T-cell (primary cell): ENCODE measurements at regions not wholly inside any gene's neighbourhood (a gene's known extent, or its start where the extent isn't known, plus 50 kb on each side); places are given as distances from the start of the nearest gene placed in this dataset.

Experiments used
- ATAC-seq, 4 experiments: fragments of 200-7000 bp in 3 of 4; fragments of 150-1000 bp in 1 of 4; cut with Tn5 transposase; replicated peaks in 1 of 4; 1 replicate in 3 of 4; 2 replicates in 1 of 4; pipeline ENCODE4 v1.10.0; 2021; ENCODE audit warnings: moderate library complexity in 3 of 4, mild to moderate bottlenecking in 2 of 4, moderate number of reproducible peaks in 1 of 4
- CTCF ChIA-PET, 2 donors: fragments of 300-600 bp; sonication (Branson Sonifier 250); formaldehyde crosslinking; loops; one replicate each; lab custom pipeline; 2022; ENCODE audit warnings: antibody characterized with exemption in 2 of 2; lab: Charles Lee
- POLR2A ChIA-PET, 2 donors: fragments of 300-600 bp; sonication (Branson Sonifier 250); formaldehyde crosslinking; loops; one replicate each; lab custom pipeline; 2022; ENCODE audit warnings: antibody characterized with exemption in 2 of 2; lab: Charles Lee
- DNase-seq, 35 experiments: peaks; one replicate each; pipeline versions ENCODE4 v3.0.0 to v3.0.0-alpha.2; 2013 to 2023
- H3K27ac ChIP-seq: one replicate; pipeline ENCODE4 v1.5.1; 2013; ENCODE audit warnings: low read length
- H3K27me3 ChIP-seq, 2 experiments: replicated peaks in 1 of 2; 1 replicate in 1 of 2; 2 replicates in 1 of 2; pipeline versions ENCODE4 v1.6.1 to v1.7.0; 2013; ENCODE audit warnings: low read length in 1 of 2, mixed read lengths in 1 of 2; ENCODE audit not compliant: control insufficient read depth in 2 of 2, insufficient read depth in 2 of 2; ENCODE audit errors: extremely low read depth in 1 of 2
- H3K36me3 ChIP-seq, 2 donors: 1 replicate in 1 of 2; 2 replicates in 1 of 2; pipeline versions ENCODE4 v1.6.1 to v1.7.0; 2013; ENCODE audit warnings: low read length in 1 of 2; ENCODE audit not compliant: control insufficient read depth in 2 of 2, insufficient read depth in 1 of 2; ENCODE audit errors: extremely low read depth in 1 of 2
- H3K4me1 ChIP-seq, 2 experiments: 1 replicate in 1 of 2; 2 replicates in 1 of 2; pipeline versions ENCODE4 v1.6.1 to v1.7.0; 2013; ENCODE audit warnings: low read length in 2 of 2, mixed read lengths in 1 of 2; ENCODE audit not compliant: insufficient read depth in 2 of 2, control insufficient read depth in 1 of 2; ENCODE audit errors: extremely low read depth in 1 of 2
- H3K4me3 ChIP-seq, 2 donors: 1 replicate in 1 of 2; 2 replicates in 1 of 2; pipeline versions ENCODE4 v1.5.1 to v1.7.0; 2013; ENCODE audit warnings: mild to moderate bottlenecking in 2 of 2, low read length in 1 of 2, moderate library complexity in 1 of 2; ENCODE audit not compliant: control insufficient read depth in 1 of 2; ENCODE audit errors: extremely low read depth in 1 of 2
- H3K9me3 ChIP-seq: 2 replicates; pipeline ENCODE4 v1.7.0; 2013
- H3K27ac Mint-ChIP-seq, 2 donors: one replicate each; pipeline ENCODE4 v1.8.0; 2020 to 2021; ENCODE audit warnings: mild to moderate bottlenecking in 2 of 2, mixed read lengths in 2 of 2
- H3K27me3 Mint-ChIP-seq, 2 donors: one replicate each; pipeline ENCODE4 v1.8.0; 2021 to 2022; ENCODE audit warnings: mixed read lengths in 2 of 2
- H3K36me3 Mint-ChIP-seq: one replicate; pipeline ENCODE4 v1.8.0; 2021; ENCODE audit warnings: mixed read lengths
- H3K4me1 Mint-ChIP-seq, 3 donors: one replicate each; pipeline ENCODE4 v1.8.0; 2020 to 2022; ENCODE audit warnings: mixed read lengths in 3 of 3, mild to moderate bottlenecking in 1 of 3
- H3K4me3 Mint-ChIP-seq, 3 donors: one replicate each; pipeline ENCODE4 v1.8.0; 2020 to 2022; ENCODE audit warnings: mild to moderate bottlenecking in 3 of 3, mixed read lengths in 3 of 3, moderate library complexity in 3 of 3
- H3K9me3 Mint-ChIP-seq, 3 donors: one replicate each; pipeline ENCODE4 v1.8.0; 2020 to 2022; ENCODE audit warnings: mixed read lengths in 3 of 3

DNA sequence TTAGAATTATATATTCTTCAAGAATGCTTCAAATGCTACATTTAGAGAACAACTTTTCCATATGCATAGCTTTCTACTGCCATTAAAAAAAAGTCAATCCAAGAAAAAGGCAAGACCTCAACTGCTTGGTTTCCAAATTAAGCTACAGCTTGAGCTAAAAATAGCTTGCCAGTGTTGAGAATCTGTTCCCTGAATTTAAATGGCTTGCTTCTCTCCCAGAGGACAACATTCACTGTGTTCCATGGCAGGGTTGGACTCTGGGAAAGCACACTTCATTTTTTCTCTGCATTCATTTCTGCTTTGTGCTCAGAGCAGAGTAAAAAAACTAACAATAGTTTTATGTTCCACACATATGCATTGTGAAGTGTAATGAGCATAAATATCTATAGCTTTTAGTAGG, 50.3 kb upstream of the ACTL6A start:
- H3K4me1 Mint-ChIP-seq: no peaks in the 10 kb centered on the region
- DNase-seq (no peak), ATAC-seq (no peak)
- H3K27me3 ChIP-seq: peaks cover 0 to 6% of the 10 kb centered on the region in 2 experiments
- H3K4me1 ChIP-seq: no peaks in the 10 kb centered on the region
- H3K9me3 Mint-ChIP-seq: peaks cover 0 to 10% (median 5%) of the 10 kb centered on the region in 3 donors
- H3K4me3 Mint-ChIP-seq: no peak overlapping the region
- peaks cover 9% of the 10 kb centered on the region in 2 donors for H3K27me3 Mint-ChIP-seq
- H3K36me3 ChIP-seq: no peaks in the 10 kb centered on the region
- no peak overlapping the region for H3K4me3 ChIP-seq
- ChIA-PET CTCF (no interaction called here), POLR2A (no interaction called here)
- no peak overlapping the region for H3K27ac Mint-ChIP-seq
- no peak overlapping the region for H3K27ac ChIP-seq
- no peaks in the 10 kb centered on the region for H3K36me3 Mint-ChIP-seq
- no peaks in the 10 kb centered on the region for H3K9me3 ChIP-seq
